Stimulated activated CD8-positive, alpha-beta memory T cell treated with anti-CD3 and anti-CD28 coated beads, Interleukin-7, amount 100 ng/mL, for 1 hour (primary cell): ENCODE measurements at regions not wholly inside any gene's neighbourhood (a gene's known extent, or its start where the extent isn't known, plus 50 kb on each side); places are given as distances from the start of the nearest gene placed in this dataset.
"Not testable (repeated sequence)": the region's sequence is repeated elsewhere in the genome, so short reads cannot be mapped to it uniquely, and the experiment has no call there.

ENCODE experiments used
- DNase-seq, 2 donors: peaks; one replicate each; pipeline ENCODE4 v3.0.0-alpha.2; 2020; ENCODE audit warnings: low read depth in 2 of 2

GRCh38 chr7:66539264-66539623 is 89.4 kb upstream of the KCTD7 start:
- DNase-seq = no peak

- no peak for DNase-seq
Measured at GRCh38 chr7:66539902-66540375, 88.7 kb upstream of the KCTD7 start.

GRCh38 chr7:66542049-66542448 is 86.6 kb upstream of the KCTD7 start:
- no peak for DNase-seq

GRCh38 chr7:66542528-66543269 is 86.0 kb upstream of the KCTD7 start:
- no peak for DNase-seq

GRCh38 chr7:66549466-66549865 is 79.2 kb upstream of the KCTD7 start:
- no peak for DNase-seq

GRCh38 chr7:66553001-66553400 is 75.7 kb upstream of the KCTD7 start:
- DNase-seq = no peak

GRCh38 chr7:66553675-66554074 is 75.0 kb upstream of the KCTD7 start:
- not testable (repeated sequence) for DNase-seq

GRCh38 chr7:66554291-66554690 is 74.4 kb upstream of the KCTD7 start:
- DNase-seq = not testable (repeated sequence)

- not testable (repeated sequence) for DNase-seq
Measured at GRCh38 chr7:66554842-66555430, 73.7 kb upstream of the KCTD7 start.

GRCh38 chr7:66556177-66556548 is 72.5 kb upstream of the KCTD7 start:
- no peak for DNase-seq

GRCh38 chr7:66556549-66557213 is 72.0 kb upstream of the KCTD7 start:
- no peak for DNase-seq

GRCh38 chr7:66557214-66558200 is 71.2 kb upstream of the KCTD7 start:
- peak; percentile 37 to 58 for DNase-seq

- no peak for DNase-seq
Measured at GRCh38 chr7:66558201-66558641, 70.5 kb upstream of the KCTD7 start.

- no peak for DNase-seq
Measured at GRCh38 chr7:66558660-66559465, 69.8 kb upstream of the KCTD7 start.

- DNase-seq = no peak
Measured at GRCh38 chr7:66564045-66564444, 64.6 kb upstream of the KCTD7 start.

GRCh38 chr7:66570179-66570578 is 58.5 kb upstream of the KCTD7 start:
- not testable (repeated sequence) for DNase-seq

- no peak for DNase-seq
Measured at GRCh38 chr7:66571568-66571967, 57.1 kb upstream of the KCTD7 start.

GRCh38 chr7:66573782-66574495 is 54.7 kb upstream of the KCTD7 start:
- not testable (repeated sequence) for DNase-seq

GRCh38 chr7:66574768-66575167 is 53.9 kb upstream of the KCTD7 start:
- not testable (repeated sequence) for DNase-seq

GRCh38 chr7:66575398-66575797 is 53.3 kb upstream of the KCTD7 start:
- no peak for DNase-seq
